IMR-90 (cell line): ENCODE measurements at regions not wholly inside any gene's neighbourhood (a gene's known extent, or its start where the extent isn't known, plus 50 kb on each side); places are given as distances from the start of the nearest gene placed in this dataset.

Experiments used
- ATAC-seq: fragments of 200-7000 bp; cut with Tn5 transposase; 2 replicates; pipeline ENCODE4 v1.9.1; 2020; ENCODE audit warnings: low read depth, mild to moderate bottlenecking, moderate library complexity
- BruUV-seq: library from RNA; stranded (reverse); fragments of 400-500 nt; replicated peaks from 2 replicates; lab custom pipeline; 2021; lab: Mats Ljungman, UMichigan
- CTCF ChIA-PET: fragments of 300-600 bp; formaldehyde crosslinking; extraction: SDS; loops from one replicate; lab custom pipeline; 2021; ENCODE audit warnings: antibody characterized with exemption; lab: Yijun Ruan, JAX
- POLR2A ChIA-PET: fragments of 300-600 bp; sonication (Branson Sonifier 250); formaldehyde crosslinking; loops from one replicate; lab custom pipeline; 2022; ENCODE audit warnings: antibody characterized with exemption; ENCODE audit not compliant: unreplicated experiment; lab: Charles Lee
- DNase-seq: peaks from one replicate; pipeline ENCODE4 v3.0.0; 2013
- H2AFZ ChIP-seq: replicated peaks from 2 replicates; pipeline ENCODE3; 2013; ENCODE audit warnings: low read length, mild to moderate bottlenecking; ENCODE audit not compliant: poor library complexity
- H2AK5ac ChIP-seq: 2 replicates; pipeline ENCODE4 v1.6.1; 2013; ENCODE audit warnings: low read depth, low read length, inconsistent platforms
- H2AK9ac ChIP-seq: replicated peaks from 2 replicates; pipeline ENCODE3; 2013; ENCODE audit warnings: mild to moderate bottlenecking, low read depth, low read length, moderate library complexity; ENCODE audit not compliant: poor library complexity
- H2BK120ac ChIP-seq: 2 replicates; pipeline ENCODE4 v1.6.1; 2013; ENCODE audit warnings: low read depth, low read length, inconsistent platforms
- H2BK15ac ChIP-seq: 3 replicates; pipeline ENCODE4 v1.6.1; 2013; ENCODE audit warnings: low read depth, low read length, inconsistent platforms
- H2BK20ac ChIP-seq: 2 replicates; pipeline ENCODE4 v1.6.1; 2013; ENCODE audit warnings: low read depth, mild to moderate bottlenecking, inconsistent platforms, low read length, moderate library complexity
- H2BK5ac ChIP-seq: 2 replicates; pipeline ENCODE4 v1.6.1; 2013; ENCODE audit warnings: mild to moderate bottlenecking, low read depth, low read length, inconsistent platforms; ENCODE audit not compliant: poor library complexity, severe bottlenecking
- H3K14ac ChIP-seq: replicated peaks from 2 replicates; pipeline ENCODE4 v1.6.1; 2013; ENCODE audit warnings: low read depth, low read length, inconsistent platforms
- H3K18ac ChIP-seq: 2 replicates; pipeline ENCODE4 v1.6.1; 2013; ENCODE audit warnings: low read depth, low read length, control low read depth
- H3K23ac ChIP-seq: 2 replicates; pipeline ENCODE4 v1.6.1; 2013; ENCODE audit warnings: low read depth, low read length, inconsistent platforms
- H3K27ac ChIP-seq: 2 replicates; pipeline ENCODE4 v1.5.1; 2013; ENCODE audit warnings: mild to moderate bottlenecking, control low read depth, low read length; ENCODE audit not compliant: insufficient read depth
- H3K27me3 ChIP-seq: 2 replicates; pipeline ENCODE4 v1.6.1; 2013; ENCODE audit warnings: low read length; ENCODE audit not compliant: control insufficient read depth, insufficient read depth
- H3K36me3 ChIP-seq: 2 replicates; pipeline ENCODE4 v1.6.1; 2013; ENCODE audit warnings: low read length, mixed read lengths; ENCODE audit not compliant: control insufficient read depth, insufficient read depth
- H3K4ac ChIP-seq: 2 replicates; pipeline ENCODE4 v1.6.1; 2013; ENCODE audit warnings: low read depth, low read length, inconsistent platforms
- H3K4me1 ChIP-seq: 2 replicates; pipeline ENCODE4 v1.6.1; 2013; ENCODE audit warnings: low read length, mixed read lengths; ENCODE audit not compliant: control insufficient read depth, insufficient read depth
- H3K4me2 ChIP-seq: 2 replicates; pipeline ENCODE4 v1.6.1; 2013; ENCODE audit warnings: low read depth, mild to moderate bottlenecking, control low read depth, low read length, moderate library complexity
- H3K4me3 ChIP-seq: 2 replicates; pipeline ENCODE4 v1.5.1; 2013; ENCODE audit warnings: low read depth, mild to moderate bottlenecking, control low read depth, low read length, moderate library complexity; ENCODE audit not compliant: insufficient read depth
- H3K56ac ChIP-seq: 2 replicates; pipeline ENCODE4 v1.6.1; 2013; ENCODE audit warnings: low read length, inconsistent platforms; ENCODE audit not compliant: insufficient read depth; ENCODE audit errors: extremely low read depth
- H3K79me1 ChIP-seq, 2 experiments: 2 replicates each; pipeline ENCODE4 v1.6.1; 2013; ENCODE audit warnings: low read length in 2 of 2, inconsistent platforms in 1 of 2, low read depth in 1 of 2
- H3K9ac ChIP-seq: 2 replicates; pipeline ENCODE4 v1.6.1; 2013; ENCODE audit warnings: low read depth, low read length, control low read depth
- H3K9me1 ChIP-seq: 2 replicates; pipeline ENCODE4 v1.6.1; 2013; ENCODE audit warnings: low read length, inconsistent platforms; ENCODE audit not compliant: insufficient read depth
- H3K9me3 ChIP-seq: 2 replicates; pipeline ENCODE4 v1.6.1; 2013; ENCODE audit warnings: low read length; ENCODE audit not compliant: control insufficient read depth, insufficient read depth
- H4K20me1 ChIP-seq: 2 replicates; pipeline ENCODE4 v1.6.1; 2013; ENCODE audit warnings: low read length, inconsistent platforms; ENCODE audit not compliant: insufficient read depth
- H4K5ac ChIP-seq: 2 replicates; pipeline ENCODE4 v1.6.1; 2013; ENCODE audit warnings: mild to moderate bottlenecking, low read depth, low read length, control low read depth
- H4K8ac ChIP-seq, 2 experiments: 2 replicates each; pipeline ENCODE4 v1.6.1; 2013; ENCODE audit warnings: low read depth in 2 of 2, low read length in 2 of 2, control low read depth in 1 of 2, inconsistent platforms in 1 of 2
- H4K91ac ChIP-seq: 2 replicates; pipeline ENCODE4 v1.6.1; 2013; ENCODE audit warnings: low read depth, low read length, inconsistent platforms; ENCODE audit not compliant: insufficient read depth
- BHLHE40 ChIP-seq: fragments of 150-350 bp; IDR thresholded peaks from 2 replicates; pipeline ENCODE4 v1.6.1; 2016; ENCODE audit warnings: mild to moderate bottlenecking, low read depth, low read length
- CEBPB ChIP-seq: IDR thresholded peaks from 2 replicates; pipeline ENCODE4 v1.6.1; 2012; ENCODE audit warnings: low read depth, low read length, improper control_type of control experiment
- CHD1 ChIP-seq: IDR thresholded peaks from 2 replicates; pipeline ENCODE4 v1.6.1; 2012; ENCODE audit warnings: low read depth, low read length, improper control_type of control experiment
- CTCF ChIP-seq: conservative IDR thresholded peaks from 2 replicates; pipeline ENCODE4 v1.5.1; 2012; ENCODE audit warnings: mild to moderate bottlenecking, low read depth, low read length, improper control_type of control experiment
- ELK1 ChIP-seq: fragments of 150-350 bp; IDR thresholded peaks from 2 replicates; pipeline ENCODE4 v1.6.1; 2016; ENCODE audit warnings: low read depth, mild to moderate bottlenecking, low read length, moderate library complexity, borderline replicate concordance
- FOS ChIP-seq: fragments of 150-350 bp; IDR thresholded peaks from 2 replicates; pipeline ENCODE4 v1.6.1; 2016; ENCODE audit warnings: low read depth, low read length
- MAFK ChIP-seq: IDR thresholded peaks from 2 replicates; pipeline ENCODE4 v1.6.1; 2012; ENCODE audit warnings: low read depth, low read length, improper control_type of control experiment
- MAZ ChIP-seq: IDR thresholded peaks from 2 replicates; pipeline ENCODE4 v1.6.1; 2012; ENCODE audit warnings: low read depth, mild to moderate bottlenecking, low read length, improper control_type of control experiment, moderate library complexity, borderline replicate concordance
- MXI1 ChIP-seq: IDR thresholded peaks from 2 replicates; pipeline ENCODE4 v1.6.1; 2012; ENCODE audit warnings: low read depth, mild to moderate bottlenecking, low read length, moderate library complexity, borderline replicate concordance
- NFE2L2 ChIP-seq: fragments of 150-350 bp; IDR thresholded peaks from 2 replicates; pipeline ENCODE4 v1.6.1; 2016; ENCODE audit warnings: low read depth, mild to moderate bottlenecking, low read length
- POLR2A ChIP-seq: IDR thresholded peaks from 2 replicates; pipeline ENCODE4 v1.6.1; 2012; ENCODE audit warnings: mild to moderate bottlenecking, low read depth, low read length
- RAD21 ChIP-seq: IDR thresholded peaks from 2 replicates; pipeline ENCODE4 v1.6.1; 2012; ENCODE audit warnings: low read length, improper control_type of control experiment
- RCOR1 ChIP-seq: IDR thresholded peaks from 2 replicates; pipeline ENCODE4 v1.6.1; 2012; ENCODE audit warnings: mild to moderate bottlenecking, low read length, improper control_type of control experiment; ENCODE audit not compliant: insufficient replicate concordance
- RFX5 ChIP-seq: IDR thresholded peaks from 2 replicates; pipeline ENCODE4 v1.8.0; 2012; ENCODE audit warnings: low read depth, mild to moderate bottlenecking, low read length, moderate library complexity
- SMC3 ChIP-seq: fragments of 150-350 bp; IDR thresholded peaks from 2 replicates; pipeline ENCODE4 v1.6.1; 2016; ENCODE audit warnings: low read depth, mild to moderate bottlenecking, antibody characterized with exemption, low read length, moderate library complexity
- USF2 ChIP-seq: fragments of 150-350 bp; IDR thresholded peaks from 2 replicates; pipeline ENCODE4 v1.6.1; 2017; ENCODE audit warnings: mild to moderate bottlenecking, antibody characterized with exemption, low read length, low read depth
- WGBS, 2 experiments: methylation state at CpG; one replicate each; pipeline versions ENCODE4 v1.1.5 to v1.1.7; 2013; ENCODE audit warnings: missing lambda C conversion rate in 2 of 2; ENCODE audit not compliant: insufficient read length in 1 of 2; ENCODE audit errors: extremely low coverage in 2 of 2; 5-methylcytosine and 5-hydroxymethylcytosine counted together
- dilution Hi-C: fragments of 300-500 bp; cut with HindIII; formaldehyde crosslinking; loops from one replicate; pipeline ENCODE4 v1.14.3; 2018; ENCODE audit warnings: low sequenced_read_pairs; ENCODE audit not compliant: unreplicated experiment
- in situ Hi-C: fragments of 300-500 bp; cut with MboI; formaldehyde crosslinking; loops from 3 replicates; pipeline ENCODE4 v1.14.3; 2019; ENCODE audit warnings: low sequenced_read_pairs, inconsistent platforms, mixed read lengths
- intact Hi-C: fragments of 100-400 bp; cut with micrococcal nuclease; formaldehyde crosslinking; loops from 2 replicates; pipeline ENCODE4 v1.10.0; 2022

- Histone ChIP-seq H4K5ac (no peak overlapping the region), H4K8ac (no peak overlapping the region), H3K9me3 (no peaks in the 10 kb centered on the region), H4K20me1 (no peaks in the 10 kb centered on the region), H2AFZ (no peak overlapping the region), H3K27me3 (no peaks in the 10 kb centered on the region), H3K18ac (no peak overlapping the region), H3K27ac (no peak overlapping the region), H3K79me1 (no peaks in the 10 kb centered on the region), H3K23ac (no peak overlapping the region), H2BK5ac (no peak overlapping the region), H3K4me2 (no peak overlapping the region), H3K4ac (no peak overlapping the region), H2BK120ac (no peak overlapping the region), H4K91ac (no peak overlapping the region), H3K56ac (no peak overlapping the region), H3K9ac (no peak overlapping the region), H2AK9ac (no peak overlapping the region), H3K4me3 (no peak overlapping the region), H2BK15ac (no peak overlapping the region), H3K9me1 (no peaks in the 10 kb centered on the region), H2BK20ac (no peak overlapping the region), H2AK5ac (no peak overlapping the region), H3K14ac (no peak overlapping the region), H3K4me1 (no peaks in the 10 kb centered on the region), H3K36me3 (no peaks in the 10 kb centered on the region)
- BruUV-seq: no TSS peak
- intact Hi-C loops (no loop called here), in situ Hi-C loops (no loop called here), dilution Hi-C loops (no loop called here)
- POLR2A ChIA-PET: no interaction called here
- CTCF ChIA-PET: no interaction called here
- WGBS, 2 experiments: 77% methylated on average over 4 of the region's 9 CpGs; no CpG with 5 or more reads in 1 of the 2 experiments
- DNase-seq (no peak), ATAC-seq (no peak)
- TF ChIP-seq RFX5: no peak
- TF ChIP-seq MXI1: no peak
- TF ChIP-seq MAZ: no peak
- no peak for TF ChIP-seq CHD1
- no peak for TF ChIP-seq FOS
- no peak for TF ChIP-seq CEBPB
- no peak for TF ChIP-seq RAD21
- no peak for TF ChIP-seq POLR2A
- TF ChIP-seq USF2: no peak
- no peak for TF ChIP-seq NFE2L2
- TF ChIP-seq BHLHE40: no peak
- no peak for TF ChIP-seq ELK1
- TF ChIP-seq SMC3: no peak
- no peak for TF ChIP-seq RCOR1
- TF ChIP-seq CTCF: no peak
- no peak for TF ChIP-seq MAFK
Observed at GRCh38 chr6:100952006-100952405, 70.9 kb upstream of the ASCC3 start.
